Epidermal melanocyte (primary cell): ENCODE measurements at regions not wholly inside any gene's neighbourhood (a gene's known extent, or its start where the extent isn't known, plus 50 kb on each side); places are given as distances from the start of the nearest gene placed in this dataset.
"Not testable (repeated sequence)": the region's sequence is repeated elsewhere in the genome, so short reads cannot be mapped to it uniquely, and the experiment has no call there.

Source experiments
- DNase-seq: peaks from one replicate; pipeline ENCODE4 v3.0.0; 2011; ENCODE audit warnings: low spot score; ENCODE audit not compliant: insufficient read length

GRCh38 chr3:14252321-14253021 lies 73.9 kb downstream of the LSM3 start:
- no peak for DNase-seq

GRCh38 chr3:14253022-14253706 lies 74.5 kb downstream of the LSM3 start:
- DNase-seq: no peak

GRCh38 chr3:14253707-14254382 lies 75.2 kb downstream of the LSM3 start:
- DNase-seq: peak; percentile 28

GRCh38 chr3:14254812-14255702 lies 76.4 kb downstream of the LSM3 start:
- no peak for DNase-seq

GRCh38 chr3:14256046-14256445 lies 77.4 kb downstream of the LSM3 start:
- no peak for DNase-seq

- DNase-seq: no peak
Observed at GRCh38 chr3:14256561-14257342, 78.1 kb downstream of the LSM3 start.

GRCh38 chr3:14258906-14259904 lies 80.6 kb downstream of the LSM3 start:
- no peak for DNase-seq

- DNase-seq: no peak
Observed at GRCh38 chr3:14260463-14260862, 81.8 kb downstream of the LSM3 start.

GRCh38 chr3:14261229-14261628 lies 82.6 kb downstream of the LSM3 start:
- peak; percentile 89 for DNase-seq

- DNase-seq: no peak
Observed at GRCh38 chr3:14262212-14262611, 83.6 kb downstream of the LSM3 start.

GRCh38 chr3:14262867-14263266 lies 84.2 kb downstream of the LSM3 start:
- DNase-seq: no peak

GRCh38 chr3:14263317-14264005 lies 84.8 kb downstream of the LSM3 start:
- DNase-seq: no peak

GRCh38 chr3:14265246-14265962 lies 86.8 kb downstream of the LSM3 start:
- no peak for DNase-seq

- DNase-seq: no peak
Observed at GRCh38 chr3:14266361-14266760, 87.7 kb downstream of the LSM3 start.

- DNase-seq: no peak
Observed at GRCh38 chr3:14267976-14268375, 89.4 kb downstream of the LSM3 start.

GRCh38 chr3:14268897-14269296 lies 90.3 kb downstream of the LSM3 start:
- no peak for DNase-seq

GRCh38 chr3:14272041-14272958 lies 93.7 kb downstream of the LSM3 start:
- not testable (repeated sequence) for DNase-seq
